ENCODE measurements at regions not wholly inside any gene's neighbourhood (a gene's known extent, or its start where the extent isn't known, plus 50 kb on each side); places are given as distances from the start of the nearest gene placed in this dataset.

DNA sequence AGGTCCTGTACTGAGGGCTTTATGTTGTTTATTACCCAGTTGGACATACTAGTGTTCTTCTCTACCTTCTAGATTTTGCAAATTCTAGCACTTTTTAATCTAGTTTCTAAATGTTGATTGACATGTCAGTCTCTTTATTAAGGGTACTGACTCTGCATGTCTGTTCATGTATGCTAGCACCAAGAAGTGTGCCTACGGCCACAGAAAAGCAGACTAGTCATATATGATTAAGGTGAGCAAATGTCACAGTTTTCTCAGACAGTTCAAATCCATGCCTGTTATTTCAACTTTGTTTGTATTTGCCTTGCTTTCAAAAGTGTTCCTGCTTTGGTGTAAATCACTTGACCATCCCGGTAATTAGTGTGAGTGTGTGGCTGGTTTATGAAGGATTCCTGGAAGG, 145.0 kb upstream of the DSEL start:
- Histone ChIP-seq H3K4me3 (ENCODE audit: low read depth, low read length, poor library complexity, severe bottlenecking) (no peak overlapping the region), H3K9ac (ENCODE audit: low read length) (no peak overlapping the region), H3K36me3 (ENCODE audit: insufficient read depth, low read length) (no peaks in the 10 kb centered on the region), H3K4me1 (ENCODE audit: insufficient read depth, low read length, severe bottlenecking) (no peaks in the 10 kb centered on the region), H3K9me3 (ENCODE audit: low read length) (no peaks in the 10 kb centered on the region), H3K27me3 (ENCODE audit: insufficient read depth, low read length) (no peaks in the 10 kb centered on the region), H3K79me2 (ENCODE audit: insufficient read depth, low read length) (no peaks in the 10 kb centered on the region), H3K4me2 (ENCODE audit: low read length) (no peak overlapping the region), H3F3A (ENCODE audit: insufficient read depth, low read length) (no peaks in the 10 kb centered on the region), H3K9me2 (ENCODE audit: low read depth, low read length) (no peaks in the 10 kb centered on the region), H4K20me1 (ENCODE audit: insufficient read depth, low read length) (no peaks in the 10 kb centered on the region), H3K27ac (ENCODE audit: low read depth, low read length, poor library complexity, severe bottlenecking) (no peak overlapping the region), H2AFZ (ENCODE audit: low read length) (no peak overlapping the region)
- TF ChIP-seq, protein P1, sequence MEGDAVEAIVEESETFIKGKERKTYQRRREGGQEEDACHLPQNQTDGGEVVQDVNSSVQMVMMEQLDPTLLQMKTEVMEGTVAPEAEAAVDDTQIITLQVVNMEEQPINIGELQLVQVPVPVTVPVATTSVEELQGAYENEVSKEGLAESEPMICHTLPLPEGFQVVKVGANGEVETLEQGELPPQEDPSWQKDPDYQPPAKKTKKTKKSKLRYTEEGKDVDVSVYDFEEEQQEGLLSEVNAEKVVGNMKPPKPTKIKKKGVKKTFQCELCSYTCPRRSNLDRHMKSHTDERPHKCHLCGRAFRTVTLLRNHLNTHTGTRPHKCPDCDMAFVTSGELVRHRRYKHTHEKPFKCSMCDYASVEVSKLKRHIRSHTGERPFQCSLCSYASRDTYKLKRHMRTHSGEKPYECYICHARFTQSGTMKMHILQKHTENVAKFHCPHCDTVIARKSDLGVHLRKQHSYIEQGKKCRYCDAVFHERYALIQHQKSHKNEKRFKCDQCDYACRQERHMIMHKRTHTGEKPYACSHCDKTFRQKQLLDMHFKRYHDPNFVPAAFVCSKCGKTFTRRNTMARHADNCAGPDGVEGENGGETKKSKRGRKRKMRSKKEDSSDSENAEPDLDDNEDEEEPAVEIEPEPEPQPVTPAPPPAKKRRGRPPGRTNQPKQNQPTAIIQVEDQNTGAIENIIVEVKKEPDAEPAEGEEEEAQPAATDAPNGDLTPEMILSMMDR (IDR thresholded peaks at IDR 0.05; ENCODE audit: low read length) = no peak
- TF ChIP-seq EZH2 (IDR thresholded peaks at IDR 0.05; ENCODE audit: borderline replicate concordance, low read length) = no peak

DNA sequence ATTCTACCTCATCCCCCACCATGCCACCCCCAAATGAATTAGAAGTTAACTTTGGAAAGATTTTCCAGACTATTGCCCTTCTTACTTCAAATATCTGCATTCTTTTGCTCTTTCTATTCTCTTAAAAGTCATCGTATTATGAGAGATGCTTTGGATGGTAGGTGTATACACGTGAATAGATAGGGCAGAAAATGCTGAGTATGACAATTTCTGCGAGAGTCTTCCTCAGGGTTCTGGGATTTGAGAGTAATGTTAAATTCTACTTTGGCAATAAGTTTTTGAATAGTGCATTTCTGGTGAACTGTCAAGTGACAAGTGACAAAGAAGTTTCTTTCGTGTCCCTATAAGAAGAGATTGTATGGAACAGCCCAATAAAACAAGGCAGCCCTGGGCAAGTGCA, 137.6 kb upstream of the DSEL start:
- no peaks in the 10 kb centered on the region for H3F3A ChIP-seq (ENCODE audit: insufficient read depth, low read length)
- H3K4me3 ChIP-seq (ENCODE audit: low read depth, low read length, poor library complexity, severe bottlenecking) = no peak overlapping the region
- H3K9ac ChIP-seq (ENCODE audit: low read length) = no peak overlapping the region
- H2AFZ ChIP-seq (ENCODE audit: low read length) = no peak overlapping the region
- no peaks in the 10 kb centered on the region for H3K36me3 ChIP-seq (ENCODE audit: insufficient read depth, low read length)
- no peaks in the 10 kb centered on the region for H4K20me1 ChIP-seq (ENCODE audit: insufficient read depth, low read length)
- TF ChIP-seq, protein P1 (IDR thresholded peaks at IDR 0.05; ENCODE audit: low read length) = no peak
- TF ChIP-seq EZH2 (IDR thresholded peaks at IDR 0.05; ENCODE audit: borderline replicate concordance, low read length) = no peak
- no peaks in the 10 kb centered on the region for H3K27me3 ChIP-seq (ENCODE audit: insufficient read depth, low read length)
- no peaks in the 10 kb centered on the region for H3K79me2 ChIP-seq (ENCODE audit: insufficient read depth, low read length)
- no peak overlapping the region for H3K4me2 ChIP-seq (ENCODE audit: low read length)
- H3K27ac ChIP-seq (ENCODE audit: low read depth, low read length, poor library complexity, severe bottlenecking) = no peak overlapping the region
- no peaks in the 10 kb centered on the region for H3K9me2 ChIP-seq (ENCODE audit: low read depth, low read length)
- H3K9me3 ChIP-seq (ENCODE audit: low read length) = no peaks in the 10 kb centered on the region
- no peaks in the 10 kb centered on the region for H3K4me1 ChIP-seq (ENCODE audit: insufficient read depth, low read length, severe bottlenecking)

DNA sequence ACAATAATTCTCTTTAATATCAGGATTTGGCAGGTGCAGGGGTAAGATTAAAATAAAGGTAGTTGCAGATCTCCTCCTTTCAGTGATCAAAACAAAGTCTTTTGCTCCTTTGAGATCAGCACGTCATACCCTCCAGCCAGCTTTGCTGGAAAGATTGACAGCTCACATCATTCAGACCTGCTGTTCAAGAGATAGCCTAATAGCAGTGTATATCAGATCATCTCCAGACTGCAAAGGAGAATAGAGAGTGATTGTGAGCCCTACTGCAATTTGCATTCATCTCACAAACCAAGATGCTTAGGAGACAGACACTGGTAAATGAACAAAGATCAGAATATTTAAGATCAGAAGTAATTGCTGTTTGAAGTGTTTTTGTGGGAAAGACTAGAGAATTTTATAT, 135.8 kb upstream of the DSEL start:
- Histone ChIP-seq H3K4me2 (ENCODE audit: low read length) (no peak overlapping the region), H3K9ac (ENCODE audit: low read length) (no peak overlapping the region), H3K36me3 (ENCODE audit: insufficient read depth, low read length) (no peaks in the 10 kb centered on the region), H3K27me3 (ENCODE audit: insufficient read depth, low read length) (no peaks in the 10 kb centered on the region), H4K20me1 (ENCODE audit: insufficient read depth, low read length) (no peaks in the 10 kb centered on the region), H3K79me2 (ENCODE audit: insufficient read depth, low read length) (no peaks in the 10 kb centered on the region), H3K4me3 (ENCODE audit: low read depth, low read length, poor library complexity, severe bottlenecking) (no peak overlapping the region), H3K9me2 (ENCODE audit: low read depth, low read length) (no peaks in the 10 kb centered on the region), H3K4me1 (ENCODE audit: insufficient read depth, low read length, severe bottlenecking) (no peaks in the 10 kb centered on the region), H2AFZ (ENCODE audit: low read length) (no peak overlapping the region), H3K9me3 (ENCODE audit: low read length) (no peaks in the 10 kb centered on the region), H3F3A (ENCODE audit: insufficient read depth, low read length) (no peaks in the 10 kb centered on the region), H3K27ac (ENCODE audit: low read depth, low read length, poor library complexity, severe bottlenecking) (no peak overlapping the region)
- TF ChIP-seq, protein P1 (IDR thresholded peaks at IDR 0.05; ENCODE audit: low read length) = no peak
- no peak for TF ChIP-seq EZH2 (IDR thresholded peaks at IDR 0.05; ENCODE audit: borderline replicate concordance, low read length)

Measured in OCI-LY1 (cell line).